Lung (tissue), 11 donors: ENCODE measurements at regions not wholly inside any gene's neighbourhood (a gene's known extent, or its start where the extent isn't known, plus 50 kb on each side); places are given as distances from the start of the nearest gene placed in this dataset.

Source experiments
- ATAC-seq: fragments of 200-7000 bp; cut with Tn5 transposase; one replicate; pipeline ENCODE4 v1.9.1; 2020; ENCODE audit warnings: moderate number of reproducible peaks; ENCODE audit not compliant: insufficient read depth, low FRiP score
- DNase-seq, 3 donors: peaks; one replicate each; pipeline ENCODE4 v3.0.0-alpha.2; 2013 to 2017
- H3K27ac ChIP-seq, 2 donors: one replicate each; pipeline ENCODE4 v1.5.1; 2013; ENCODE audit warnings: mild to moderate bottlenecking in 2 of 2, moderate library complexity in 2 of 2, control low read depth in 1 of 2, inconsistent platforms in 1 of 2, low read depth in 1 of 2, low read length in 1 of 2
- H3K27me3 ChIP-seq, 3 donors: one replicate each; pipeline ENCODE4 v1.5.1; 2013; ENCODE audit warnings: low read length in 2 of 3; ENCODE audit not compliant: control insufficient read depth in 3 of 3, insufficient read depth in 3 of 3
- H3K36me3 ChIP-seq, 4 donors: one replicate each; pipeline ENCODE4 v1.5.1; 2013; ENCODE audit warnings: low read length in 4 of 4, mild to moderate bottlenecking in 1 of 4, moderate library complexity in 1 of 4; ENCODE audit not compliant: control insufficient read depth in 4 of 4, insufficient read depth in 4 of 4
- H3K4me1 ChIP-seq, 5 donors: one replicate each; pipeline ENCODE4 v1.5.1; 2013; ENCODE audit warnings: low read length in 5 of 5, mild to moderate bottlenecking in 2 of 5, moderate library complexity in 1 of 5; ENCODE audit not compliant: control insufficient read depth in 5 of 5, insufficient read depth in 5 of 5
- H3K4me3 ChIP-seq: one replicate; pipeline ENCODE4 v1.5.1; 2013; ENCODE audit warnings: mild to moderate bottlenecking, control low read depth, moderate library complexity
- H3K9ac ChIP-seq, 2 donors: one replicate each; pipeline ENCODE4 v1.5.1; 2013; ENCODE audit warnings: low read length in 2 of 2, control low read depth in 1 of 2; ENCODE audit not compliant: insufficient read depth in 1 of 2
- H3K9me3 ChIP-seq, 4 donors: one replicate each; pipeline ENCODE4 v1.5.1; 2013; ENCODE audit warnings: low read length in 3 of 4, mild to moderate bottlenecking in 1 of 4, moderate library complexity in 1 of 4; ENCODE audit not compliant: control insufficient read depth in 4 of 4, insufficient read depth in 3 of 4
- WGBS, 2 donors: extraction: QIAGEN DNeasy Blood & Tissue Kit; methylation state at CpG; one replicate each; pipeline ENCODE4 v1.1.7; 2013; 5-methylcytosine and 5-hydroxymethylcytosine counted together
- TF ChIP-seq, protein P1 (sequence below): IDR thresholded peaks from 2 replicates; pipeline ENCODE4 v1.5.1; 2012; ENCODE audit warnings: mild to moderate bottlenecking; ENCODE audit errors: control extremely low read depth, extremely low read depth
- donor health status: control.
- donor health status: control.
- donor health status: Bipolar disorder and iron deficiency.
- donor health status: healthy.
- donor health status: DM: yes; HTN: yes; CAD: no.

DNA sequence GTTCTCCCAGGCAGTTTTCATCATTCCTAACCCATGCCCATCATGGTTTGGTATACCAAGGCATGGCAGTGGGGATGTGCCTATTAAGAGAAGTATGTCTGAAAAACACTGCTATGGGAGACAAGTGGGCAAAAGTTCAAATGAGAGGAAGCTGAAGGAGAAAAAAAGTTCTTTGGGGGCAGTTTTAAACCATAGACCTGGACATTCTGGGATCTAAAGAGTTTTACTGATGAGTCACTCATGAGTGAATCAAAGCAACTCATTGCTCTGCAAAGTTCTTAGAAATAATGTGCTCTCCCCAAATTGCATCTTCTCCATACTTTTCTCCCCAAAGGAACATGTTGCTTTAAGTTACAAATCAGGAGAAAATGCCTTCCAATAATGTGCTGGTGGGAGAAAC is 256.9 kb upstream of the MTPN start:
- no peak for ATAC-seq

DNA sequence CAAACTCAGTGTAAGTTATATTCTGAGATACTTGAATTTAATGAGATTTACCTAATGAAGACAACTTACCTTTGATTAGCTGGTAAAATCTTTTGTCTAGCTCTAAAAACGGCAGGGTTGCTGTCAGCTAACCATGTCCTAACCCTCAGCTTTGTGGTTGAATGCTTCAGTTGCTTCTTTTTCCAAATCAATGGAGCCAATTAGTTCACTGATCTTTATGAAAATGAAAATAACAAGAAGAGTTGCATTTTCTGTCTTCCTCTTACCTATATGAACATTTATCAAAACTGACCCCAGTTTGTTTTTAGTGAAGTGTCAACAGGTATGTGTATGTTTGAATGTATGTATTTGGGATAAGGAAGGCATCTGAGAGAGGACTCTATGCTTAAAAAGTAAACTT is 253.1 kb upstream of the MTPN start:
- Histone ChIP-seq H3K4me3 (no peak overlapping the region), H3K27ac (no peak overlapping the region), H3K36me3 (no peaks in the 10 kb centered on the region), H3K27me3 (no peaks in the 10 kb centered on the region), H3K4me1 (peaks cover 0 to 3% (median 0%) of the 10 kb centered on the region in 5 donors), H3K9me3 (peaks cover 0 to 4% (median 1%) of the 10 kb centered on the region in 4 donors), H3K9ac (no peak overlapping the region)
- no peak for DNase-seq
- TF ChIP-seq, protein P1, sequence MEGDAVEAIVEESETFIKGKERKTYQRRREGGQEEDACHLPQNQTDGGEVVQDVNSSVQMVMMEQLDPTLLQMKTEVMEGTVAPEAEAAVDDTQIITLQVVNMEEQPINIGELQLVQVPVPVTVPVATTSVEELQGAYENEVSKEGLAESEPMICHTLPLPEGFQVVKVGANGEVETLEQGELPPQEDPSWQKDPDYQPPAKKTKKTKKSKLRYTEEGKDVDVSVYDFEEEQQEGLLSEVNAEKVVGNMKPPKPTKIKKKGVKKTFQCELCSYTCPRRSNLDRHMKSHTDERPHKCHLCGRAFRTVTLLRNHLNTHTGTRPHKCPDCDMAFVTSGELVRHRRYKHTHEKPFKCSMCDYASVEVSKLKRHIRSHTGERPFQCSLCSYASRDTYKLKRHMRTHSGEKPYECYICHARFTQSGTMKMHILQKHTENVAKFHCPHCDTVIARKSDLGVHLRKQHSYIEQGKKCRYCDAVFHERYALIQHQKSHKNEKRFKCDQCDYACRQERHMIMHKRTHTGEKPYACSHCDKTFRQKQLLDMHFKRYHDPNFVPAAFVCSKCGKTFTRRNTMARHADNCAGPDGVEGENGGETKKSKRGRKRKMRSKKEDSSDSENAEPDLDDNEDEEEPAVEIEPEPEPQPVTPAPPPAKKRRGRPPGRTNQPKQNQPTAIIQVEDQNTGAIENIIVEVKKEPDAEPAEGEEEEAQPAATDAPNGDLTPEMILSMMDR = no peak
- ATAC-seq = no peak
- WGBS, 2 donors = 67 to 70% methylated on average over 1 of the region's 1 CpG

More for the DNA sequence above, 256.9 kb upstream of the MTPN start:
- no peak for DNase-seq
- Histone ChIP-seq H3K27me3 (no peaks in the 10 kb centered on the region), H3K36me3 (no peaks in the 10 kb centered on the region), H3K9ac (no peak overlapping the region), H3K27ac (no peak overlapping the region), H3K9me3 (peaks cover 0 to 4% (median 0%) of the 10 kb centered on the region in 4 donors), H3K4me1 (no peaks in the 10 kb centered on the region), H3K4me3 (no peak overlapping the region)
- TF ChIP-seq, protein P1 = no peak

DNA sequence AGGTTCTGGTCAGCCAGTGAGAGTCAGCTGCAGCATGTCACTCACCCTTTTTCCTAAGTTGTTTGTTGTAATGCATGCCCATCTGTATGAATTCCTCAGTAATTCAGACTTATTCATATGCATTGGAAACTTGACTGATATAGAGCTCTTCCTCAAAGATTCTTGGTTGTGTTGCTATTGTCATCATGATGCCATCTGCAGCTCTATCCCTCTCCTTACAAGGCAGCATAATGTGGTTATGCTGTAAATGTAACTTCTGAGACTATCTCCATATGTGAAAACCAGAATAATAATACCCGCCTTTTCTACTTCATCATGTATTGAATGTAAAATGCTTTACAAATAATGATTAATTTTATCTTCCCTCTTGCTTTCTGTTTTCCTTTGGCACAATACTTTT is 252.6 kb upstream of the MTPN start:
- H3K9ac ChIP-seq = no peak overlapping the region
- H3K4me1 ChIP-seq = peaks cover 0 to 3% (median 0%) of the 10 kb centered on the region in 5 donors
- DNase-seq (peak in 2 of 3 donors; percentile 10 to 21), ATAC-seq (no peak)
- H3K27ac ChIP-seq = no peak overlapping the region
- H3K4me3 ChIP-seq = no peak overlapping the region
- WGBS, 2 donors = 95 to 97% methylated on average over 1 of the region's 1 CpG
- H3K36me3 ChIP-seq = no peaks in the 10 kb centered on the region
- H3K9me3 ChIP-seq = peaks cover 0 to 4% (median 1%) of the 10 kb centered on the region in 4 donors
- H3K27me3 ChIP-seq = no peaks in the 10 kb centered on the region
- TF ChIP-seq, protein P1 = no peak

DNA sequence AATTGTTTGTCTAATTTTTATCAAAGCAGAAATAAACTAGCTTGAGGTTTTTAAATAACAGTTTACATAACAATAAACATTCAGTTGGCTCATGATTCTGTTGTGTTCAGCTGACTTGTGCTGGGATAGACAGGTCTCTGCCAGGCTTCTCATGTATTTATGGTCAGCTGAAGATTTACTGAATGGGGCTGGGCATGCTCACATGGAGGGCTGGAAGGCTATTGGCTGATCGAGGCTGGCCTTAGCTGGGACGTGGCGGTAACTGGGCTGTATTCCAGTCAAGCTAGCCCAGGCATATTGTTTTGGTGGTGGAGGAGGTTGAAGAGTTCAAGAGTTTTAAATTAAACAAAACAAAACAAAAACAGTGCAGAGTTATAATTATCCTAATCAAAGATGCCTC is 251.0 kb upstream of the MTPN start:
- Histone ChIP-seq H3K4me1 (peaks cover 0 to 3% (median 0%) of the 10 kb centered on the region in 5 donors), H3K4me3 (no peak overlapping the region), H3K27ac (no peak overlapping the region), H3K9me3 (peaks cover 0 to 4% (median 1%) of the 10 kb centered on the region in 4 donors), H3K27me3 (no peaks in the 10 kb centered on the region), H3K36me3 (no peaks in the 10 kb centered on the region), H3K9ac (no peak overlapping the region)
- no peak for ATAC-seq
- peak; percentile 91 to 95 (median 95) for DNase-seq
- TF ChIP-seq, protein P1 = no peak
- 64 to 93% methylated on average over 3 of the region's 3 CpGs for WGBS, 2 donors
